Left lung (tissue), 4 donors: ENCODE measurements at regions not wholly inside any gene's neighbourhood (a gene's known extent, or its start where the extent isn't known, plus 50 kb on each side); places are given as distances from the start of the nearest gene placed in this dataset.

Experiments
- ATAC-seq: fragments of 200-7000 bp; cut with Tn5 transposase; one replicate; pipeline ENCODE4 v1.9.1; 2020; ENCODE audit warnings: moderate library complexity
- DNase-seq, 4 donors: peaks; one replicate each; pipeline ENCODE4 v3.0.0-alpha.2; 2013 to 2020
- H3K27ac ChIP-seq, 2 donors: fragments of 200-600 bp; sonication (generic) in 1 of 2; one replicate each; pipeline versions ENCODE4 v1.5.0 to v1.8.0; 2020 to 2021
- H3K27me3 ChIP-seq, 2 donors: fragments of 200-600 bp; sonication (generic) in 1 of 2; one replicate each; pipeline versions ENCODE4 v1.5.0 to v1.8.0; 2020 to 2021
- H3K36me3 ChIP-seq, 2 donors: fragments of 200-600 bp; sonication (generic) in 1 of 2; one replicate each; pipeline versions ENCODE4 v1.5.0 to v1.8.0; 2020 to 2021
- H3K4me1 ChIP-seq, 2 donors: fragments of 200-600 bp; one replicate each; pipeline ENCODE4 v1.8.0; 2021
- H3K4me3 ChIP-seq, 2 donors: fragments of 200-600 bp; sonication (generic) in 1 of 2; one replicate each; pipeline versions ENCODE4 v1.5.0 to v1.8.0; 2020 to 2021; ENCODE audit warnings: mild to moderate bottlenecking in 1 of 2
- H3K9me3 ChIP-seq, 2 donors: fragments of 200-600 bp; sonication (generic) in 1 of 2; one replicate each; pipeline versions ENCODE4 v1.5.0 to v1.8.0; 2020 to 2021
- intact Hi-C, 2 donors: fragments of 100-400 bp; cut with DNase I; formaldehyde crosslinking; loops; one replicate each; pipeline versions ENCODE4 v1.11.2 to v1.14.2; 2022
- TF ChIP-seq, protein P1 (sequence below), 2 donors: fragments of 200-600 bp; sonication (generic) in 1 of 2; IDR thresholded peaks; one replicate each; pipeline versions ENCODE4 v1.5.0 to v1.8.0; 2021; ENCODE audit warnings: antibody characterized with exemption in 2 of 2
- donor health status: DM: no; HTN: yes; CAD: no.
- donor health status: DM: no; HTN: no; CAD: no.

DNA sequence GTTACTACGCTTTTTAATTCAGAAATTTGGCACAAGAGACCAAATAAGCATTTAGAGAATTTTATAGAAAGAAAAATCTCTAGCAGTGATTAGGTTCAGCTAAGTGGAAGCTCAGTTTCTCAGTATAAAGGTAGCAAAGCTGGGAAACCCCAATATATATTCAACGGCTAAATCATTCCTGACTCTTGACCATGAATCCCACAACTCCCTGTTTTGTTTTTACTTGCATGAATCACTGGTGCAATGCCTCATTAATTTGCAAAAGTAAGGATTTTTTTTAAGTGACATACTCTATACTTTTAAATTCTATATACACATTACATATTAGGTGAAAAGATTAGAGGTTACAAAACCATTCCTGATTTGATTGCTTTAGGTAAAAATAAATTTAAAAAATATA lies 74.3 kb upstream of the PLEKHG7 start:
- intact Hi-C loops = no loop called here
- H3K9me3 ChIP-seq = no peaks in the 10 kb centered on the region
- peaks cover 0 to 7% of the 10 kb centered on the region in 2 donors for H3K4me1 ChIP-seq
- TF ChIP-seq, protein P1, sequence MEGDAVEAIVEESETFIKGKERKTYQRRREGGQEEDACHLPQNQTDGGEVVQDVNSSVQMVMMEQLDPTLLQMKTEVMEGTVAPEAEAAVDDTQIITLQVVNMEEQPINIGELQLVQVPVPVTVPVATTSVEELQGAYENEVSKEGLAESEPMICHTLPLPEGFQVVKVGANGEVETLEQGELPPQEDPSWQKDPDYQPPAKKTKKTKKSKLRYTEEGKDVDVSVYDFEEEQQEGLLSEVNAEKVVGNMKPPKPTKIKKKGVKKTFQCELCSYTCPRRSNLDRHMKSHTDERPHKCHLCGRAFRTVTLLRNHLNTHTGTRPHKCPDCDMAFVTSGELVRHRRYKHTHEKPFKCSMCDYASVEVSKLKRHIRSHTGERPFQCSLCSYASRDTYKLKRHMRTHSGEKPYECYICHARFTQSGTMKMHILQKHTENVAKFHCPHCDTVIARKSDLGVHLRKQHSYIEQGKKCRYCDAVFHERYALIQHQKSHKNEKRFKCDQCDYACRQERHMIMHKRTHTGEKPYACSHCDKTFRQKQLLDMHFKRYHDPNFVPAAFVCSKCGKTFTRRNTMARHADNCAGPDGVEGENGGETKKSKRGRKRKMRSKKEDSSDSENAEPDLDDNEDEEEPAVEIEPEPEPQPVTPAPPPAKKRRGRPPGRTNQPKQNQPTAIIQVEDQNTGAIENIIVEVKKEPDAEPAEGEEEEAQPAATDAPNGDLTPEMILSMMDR (IDR thresholded peaks at IDR 0.05) = no peak
- no peak overlapping the region for H3K27ac ChIP-seq
- H3K27me3 ChIP-seq = no peaks in the 10 kb centered on the region
- H3K4me3 ChIP-seq = no peak overlapping the region
- H3K36me3 ChIP-seq = no peaks in the 10 kb centered on the region
- no peak for ATAC-seq
- no peak for DNase-seq

DNA sequence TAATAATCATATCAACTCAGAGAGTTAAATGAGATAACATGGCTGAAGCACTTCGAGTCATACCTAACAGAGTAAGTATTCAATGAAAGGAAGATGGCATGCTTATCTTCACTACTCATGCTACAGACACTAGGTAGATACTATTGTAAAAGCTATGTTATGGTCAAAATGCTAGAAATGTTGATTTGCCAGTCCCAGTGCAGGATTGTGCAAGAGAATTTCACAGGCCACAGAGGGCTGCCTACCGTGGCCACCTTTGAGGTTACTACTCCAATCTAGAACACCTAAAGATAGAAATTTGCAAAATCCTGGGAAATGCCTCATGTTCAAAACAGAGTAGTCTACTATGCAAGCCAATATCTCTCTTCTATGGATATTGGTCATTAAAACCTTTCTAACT lies 75.3 kb upstream of the PLEKHG7 start:
- TF ChIP-seq, protein P1 (IDR thresholded peaks at IDR 0.05) = no peak
- intact Hi-C loops = no loop called here
- no peak for DNase-seq
- no peak overlapping the region for H3K4me3 ChIP-seq
- no peaks in the 10 kb centered on the region for H3K36me3 ChIP-seq
- H3K27ac ChIP-seq = no peak overlapping the region
- no peaks in the 10 kb centered on the region for H3K27me3 ChIP-seq
- H3K4me1 ChIP-seq = peaks cover 0 to 7% of the 10 kb centered on the region in 2 donors
- no peak for ATAC-seq
- no peaks in the 10 kb centered on the region for H3K9me3 ChIP-seq

DNA sequence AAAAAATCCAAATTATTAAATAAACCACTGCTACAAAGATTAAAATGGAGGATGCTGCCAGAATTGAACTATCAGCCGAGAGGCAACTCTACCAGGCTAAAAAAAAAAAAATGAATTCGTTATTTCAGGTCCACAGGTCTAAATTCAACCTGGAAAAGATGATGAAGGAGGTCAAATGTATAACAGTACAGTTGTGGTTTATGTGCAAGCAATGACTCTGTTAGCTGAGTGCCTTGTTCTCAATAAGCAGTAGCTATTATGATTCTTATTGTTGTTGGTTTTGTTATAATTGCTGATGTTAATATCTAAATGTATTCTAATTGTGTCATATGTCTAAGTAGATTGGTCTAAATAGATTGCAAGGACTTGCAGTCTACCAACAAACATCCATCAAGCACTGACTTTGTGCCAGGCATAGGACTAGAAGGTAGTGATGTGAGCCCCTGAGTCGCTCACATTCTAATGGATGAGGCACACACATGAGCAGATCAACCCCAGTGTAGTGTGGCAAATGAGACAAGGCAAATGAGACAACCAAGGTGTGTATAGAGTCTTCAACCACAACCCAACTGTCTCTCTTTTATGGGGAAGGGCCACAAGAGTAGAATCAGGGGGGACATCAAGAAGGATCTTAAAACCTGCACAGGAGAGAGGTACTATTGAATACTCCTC lies 77.0 kb upstream of the PLEKHG7 start:
- Histone ChIP-seq H3K27ac (no peak overlapping the region), H3K36me3 (no peaks in the 10 kb centered on the region), H3K27me3 (no peaks in the 10 kb centered on the region), H3K9me3 (no peaks in the 10 kb centered on the region), H3K4me1 (peaks cover 0 to 7% of the 10 kb centered on the region in 2 donors), H3K4me3 (no peak overlapping the region)
- DNase-seq (no peak), ATAC-seq (no peak)
- intact Hi-C loops = no loop called here
- TF ChIP-seq, protein P1 (IDR thresholded peaks at IDR 0.05) = no peak

DNA sequence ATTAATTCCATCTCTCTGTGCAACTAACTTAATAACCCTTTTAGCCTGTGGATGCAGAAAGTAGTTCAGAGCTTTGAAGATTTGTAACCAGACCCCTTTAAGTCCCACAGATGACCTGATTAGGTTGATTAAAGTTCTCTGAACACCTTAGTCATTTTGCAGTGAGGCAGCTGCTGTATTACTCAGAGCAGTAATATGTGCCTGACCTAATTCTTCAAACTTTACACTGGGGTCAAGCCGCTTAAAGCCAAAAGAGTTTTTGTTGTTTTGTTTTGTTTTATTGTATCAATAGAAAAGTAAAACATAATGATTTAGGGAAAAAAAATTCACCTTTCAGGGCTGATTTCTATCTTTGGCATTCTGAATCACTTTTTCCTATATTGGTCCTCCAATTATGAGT lies 78.6 kb upstream of the PLEKHG7 start:
- no peak overlapping the region for H3K4me3 ChIP-seq
- ATAC-seq = no peak
- no peaks in the 10 kb centered on the region for H3K27me3 ChIP-seq
- H3K27ac ChIP-seq = no peak overlapping the region
- no peaks in the 10 kb centered on the region for H3K9me3 ChIP-seq
- TF ChIP-seq, protein P1 (IDR thresholded peaks at IDR 0.05) = no peak
- no peaks in the 10 kb centered on the region for H3K4me1 ChIP-seq
- no peaks in the 10 kb centered on the region for H3K36me3 ChIP-seq
- intact Hi-C loops = no loop called here
- no peak for DNase-seq

DNA sequence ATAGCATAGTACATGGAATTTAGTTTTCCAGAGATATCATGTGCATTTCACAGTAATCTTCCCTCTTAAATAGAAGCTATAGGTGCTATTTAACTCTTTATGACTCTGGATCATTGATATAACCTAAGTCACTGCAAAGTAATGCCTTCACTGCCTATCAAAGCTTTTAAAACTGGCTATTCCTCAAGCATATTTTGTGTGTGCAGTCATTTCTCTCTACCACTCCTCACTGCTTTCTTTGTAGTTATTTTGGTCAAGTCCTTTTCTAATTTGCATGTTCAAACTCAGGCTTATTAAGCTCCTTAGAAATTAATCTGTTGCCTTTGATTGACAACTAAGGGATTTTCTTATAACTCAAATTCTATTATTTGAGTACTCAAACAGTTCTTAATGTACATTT lies 79.4 kb upstream of the PLEKHG7 start:
- no peak for ATAC-seq

More for the DNA sequence above, 79.4 kb upstream of the PLEKHG7 start:
- no peaks in the 10 kb centered on the region for H3K36me3 ChIP-seq
- TF ChIP-seq, protein P1 (IDR thresholded peaks at IDR 0.05) = no peak
- H3K27ac ChIP-seq = no peak overlapping the region
- H3K4me1 ChIP-seq = no peaks in the 10 kb centered on the region
- H3K9me3 ChIP-seq = no peaks in the 10 kb centered on the region
- no peaks in the 10 kb centered on the region for H3K27me3 ChIP-seq
- no peak for DNase-seq
- H3K4me3 ChIP-seq = no peak overlapping the region
- intact Hi-C loops = no loop called here
